AG04450 (cell line): ENCODE measurements at regions not wholly inside any gene's neighbourhood (a gene's known extent, or its start where the extent isn't known, plus 50 kb on each side); places are given as distances from the start of the nearest gene placed in this dataset.

Experiments used
- CTCF ChIA-PET: fragments of 300-600, 350-600 bp; formaldehyde crosslinking; extraction: SDS; loops from one replicate; lab custom pipeline; 2022; ENCODE audit warnings: antibody characterized with exemption, inconsistent platforms; lab: Charles Lee
- POLR2A ChIA-PET: fragments of 350-600 bp; formaldehyde crosslinking; extraction: SDS; loops from one replicate; lab custom pipeline; 2021; ENCODE audit warnings: antibody characterized with exemption, inconsistent platforms; lab: Yijun Ruan, JAX
- DNase-seq: peaks from one replicate; pipeline ENCODE4 v3.0.0-alpha.2; 2011; ENCODE audit warnings: low read depth, low spot score
- H3K27ac ChIP-seq: one replicate; pipeline ENCODE4 v1.5.1; 2012; ENCODE audit warnings: low read depth, low read length, control low read depth
- H3K27me3 ChIP-seq: one replicate; pipeline ENCODE4 v1.6.0; 2012; ENCODE audit warnings: low read length; ENCODE audit not compliant: control insufficient read depth, insufficient read depth
- H3K4me3 ChIP-seq: 2 replicates; pipeline ENCODE4 v1.5.1; 2011; ENCODE audit warnings: mild to moderate bottlenecking, low read depth, low read length, control low read depth
- H3K9me3 ChIP-seq: 2 replicates; pipeline ENCODE4 v1.5.1; 2012; ENCODE audit warnings: low read length; ENCODE audit not compliant: control insufficient read depth, insufficient read depth
- CTCF ChIP-seq: IDR thresholded peaks from 2 replicates; pipeline ENCODE4 v1.5.1; 2011; ENCODE audit warnings: low read depth, low read length, control low read depth, inconsistent platforms

GRCh38 chr6:56837322-56837894 is 117.5 kb upstream of the BEND6 start:
- no peak overlapping the region for H3K27ac ChIP-seq
- ChIA-PET POLR2A (interaction anchor here (0.6 kb wide), 1 partner anchor 257 kb away, joined by 9 read pairs; no protein-coding TSS in a partner anchor), CTCF (interaction anchor here (1.0 kb wide), 1 partner anchor 14 kb away, joined by 4 read pairs; no protein-coding TSS in a partner anchor)
- peaks cover 4% of the 10 kb centered on the region; the same call in 1 of the 2 replicates for H3K9me3 ChIP-seq
- no peak for TF ChIP-seq CTCF
- no peaks in the 10 kb centered on the region for H3K27me3 ChIP-seq
- no peak overlapping the region for H3K4me3 ChIP-seq
- DNase-seq = no peak

GRCh38 chr6:56835612-56836011 is 119.3 kb upstream of the BEND6 start:
- TF ChIP-seq CTCF = no peak
- CTCF ChIA-PET = no interaction called here
- no peak overlapping the region for H3K27ac ChIP-seq
- peaks cover 4% of the 10 kb centered on the region; the same call in 1 of the 2 replicates for H3K9me3 ChIP-seq
- no peak for DNase-seq
- H3K4me3 ChIP-seq = no peak overlapping the region
- H3K27me3 ChIP-seq = no peaks in the 10 kb centered on the region
- POLR2A ChIA-PET = no interaction called here

- Histone ChIP-seq H3K9me3 (peaks cover 4% of the 10 kb centered on the region; the same call in 1 of the 2 replicates), H3K27ac (no peak overlapping the region), H3K27me3 (no peaks in the 10 kb centered on the region), H3K4me3 (no peak overlapping the region)
- no peak for DNase-seq
- ChIA-PET CTCF (interaction anchor here (0.7 kb wide), 1 partner anchor 10 kb away, joined by 3 read pairs; no protein-coding TSS in a partner anchor), POLR2A (no interaction called here)
- TF ChIP-seq CTCF = no peak
Observed at GRCh38 chr6:56833873-56834272, 121.0 kb upstream of the BEND6 start.

GRCh38 chr6:56833127-56833791 is 121.6 kb upstream of the BEND6 start:
- ChIA-PET POLR2A (no interaction called here), CTCF (interaction anchor here (0.7 kb wide), 1 partner anchor 11 kb away, joined by 3 read pairs; no protein-coding TSS in a partner anchor)
- H3K27me3 ChIP-seq = no peaks in the 10 kb centered on the region
- DNase-seq = no peak
- no peak overlapping the region for H3K27ac ChIP-seq
- H3K4me3 ChIP-seq = no peak overlapping the region
- peaks cover 4% of the 10 kb centered on the region; the same call in 1 of the 2 replicates for H3K9me3 ChIP-seq
- TF ChIP-seq CTCF = no peak

GRCh38 chr6:56832225-56832624 is 122.7 kb upstream of the BEND6 start:
- DNase-seq = no peak
- no peak overlapping the region for H3K27ac ChIP-seq
- no peak overlapping the region for H3K4me3 ChIP-seq
- ChIA-PET CTCF (no interaction called here), POLR2A (no interaction called here)
- no peaks in the 10 kb centered on the region for H3K27me3 ChIP-seq
- H3K9me3 ChIP-seq = peaks cover 4% of the 10 kb centered on the region; the same call in 1 of the 2 replicates
- no peak for TF ChIP-seq CTCF
